ENCODE measurements at regions not wholly inside any gene's neighbourhood (a gene's known extent, or its start where the extent isn't known, plus 50 kb on each side); places are given as distances from the start of the nearest gene placed in this dataset.
"Not testable (repeated sequence)": the region's sequence is repeated elsewhere in the genome, so short reads cannot be mapped to it uniquely, and the experiment has no call there.

GRCh38 chr6:137978252-137978896 lies 111.3 kb downstream of the TNFAIP3 start:
- H3K4me1 Mint-ChIP-seq, result peaks cover 21 to 40% (median 29%) of the 10 kb centered on the region in 7 donors
- ChIA-PET CTCF (interaction anchor here (0.8 kb wide), 1 partner anchor 335 kb away, joined by 3 read pairs; no protein-coding TSS in a partner anchor), POLR2A (no interaction called here)
- peaks cover 0 to 2% (median 0%) of the 10 kb centered on the region in 5 donors for H3K36me3 Mint-ChIP-seq
- Histone ChIP-seq H3K36me3 (ENCODE audit: control insufficient read depth in 2 of 3, insufficient read depth in 3 of 3, low read length in 3 of 3) (no peaks in the 10 kb centered on the region), H3K9me3 (ENCODE audit: control insufficient read depth in 2 of 3, low read length in 3 of 3) (no peaks in the 10 kb centered on the region), H3K4me1 (ENCODE audit: control insufficient read depth in 2 of 2, insufficient read depth in 2 of 2, low read length in 2 of 2) (peaks cover 17 to 34% of the 10 kb centered on the region in 2 donors), H3K4me3 (ENCODE audit: low read length) (no peak overlapping the region), H3K27ac (ENCODE audit: low read depth, low read length) (no peak overlapping the region), H3K27me3 (ENCODE audit: control insufficient read depth in 2 of 2, insufficient read depth in 2 of 2, low read length in 2 of 2) (no peaks in the 10 kb centered on the region)
- no peak for ATAC-seq
- DNase-seq, result no peak
- no peaks in the 10 kb centered on the region for H3K9me3 Mint-ChIP-seq
- intact Hi-C loops (cut with micrococcal nuclease), result loop anchor here (5.0 to 10.0 kb wide), 4 partner anchors 184 to 884 kb away; no protein-coding TSS in a partner anchor
- H3K4me3 Mint-ChIP-seq, result no peak overlapping the region
- no peaks in the 10 kb centered on the region for H3K27me3 Mint-ChIP-seq
- peak overlapping the region in 2 of 9 donors; percentile 12 to 14 for H3K27ac Mint-ChIP-seq

- H3K9me3 ChIP-seq (ENCODE audit: control insufficient read depth in 2 of 3, low read length in 3 of 3); H3K4me3 ChIP-seq (ENCODE audit: low read length); DNase-seq; H3K9me3 Mint-ChIP-seq; H3K27ac ChIP-seq (ENCODE audit: low read depth, low read length); H3K4me3 Mint-ChIP-seq; CTCF ChIA-PET; ATAC-seq; H3K36me3 ChIP-seq (ENCODE audit: control insufficient read depth in 2 of 3, insufficient read depth in 3 of 3, low read length in 3 of 3); H3K27me3 ChIP-seq (ENCODE audit: control insufficient read depth in 2 of 2, insufficient read depth in 2 of 2, low read length in 2 of 2); H3K36me3 Mint-ChIP-seq; H3K27me3 Mint-ChIP-seq; H3K27ac Mint-ChIP-seq; POLR2A ChIA-PET: not testable (repeated sequence)
- H3K4me1 Mint-ChIP-seq, result peaks cover 18 to 34% (median 27%) of the 10 kb centered on the region in 7 donors
- intact Hi-C loops (cut with micrococcal nuclease), result loop anchor here (5.0 to 10.0 kb wide), 4 partner anchors 184 to 884 kb away; no protein-coding TSS in a partner anchor
- H3K4me1 ChIP-seq (ENCODE audit: control insufficient read depth in 2 of 2, insufficient read depth in 2 of 2, low read length in 2 of 2), result peaks cover 17 to 31% of the 10 kb centered on the region in 2 donors
Measured at GRCh38 chr6:137979263-137979662, 112.2 kb downstream of the TNFAIP3 start.

- Mint-ChIP-seq H3K9me3 (peaks cover 0 to 2% (median 0%) of the 10 kb centered on the region in 11 donors), H3K4me1 (peaks cover 10 to 19% (median 12%) of the 10 kb centered on the region in 7 donors), H3K4me3 (no peak overlapping the region), H3K27me3 (peaks cover 0 to 2% (median 0%) of the 10 kb centered on the region in 5 donors), H3K27ac (no peak overlapping the region), H3K36me3 (no peaks in the 10 kb centered on the region)
- DNase-seq (no peak), ATAC-seq (no peak)
- ChIA-PET CTCF (interaction anchor here (1.0 kb wide), 1 partner anchor 109 kb away, joined by 3 read pairs; no protein-coding TSS in a partner anchor), POLR2A (no interaction called here)
- Histone ChIP-seq H3K27ac (ENCODE audit: low read depth, low read length) (no peak overlapping the region), H3K27me3 (ENCODE audit: control insufficient read depth in 2 of 2, insufficient read depth in 2 of 2, low read length in 2 of 2) (no peaks in the 10 kb centered on the region), H3K4me1 (ENCODE audit: control insufficient read depth in 2 of 2, insufficient read depth in 2 of 2, low read length in 2 of 2) (peaks cover 9 to 18% of the 10 kb centered on the region in 2 donors), H3K4me3 (ENCODE audit: low read length) (no peak overlapping the region), H3K36me3 (ENCODE audit: control insufficient read depth in 2 of 3, insufficient read depth in 3 of 3, low read length in 3 of 3) (no peaks in the 10 kb centered on the region), H3K9me3 (ENCODE audit: control insufficient read depth in 2 of 3, low read length in 3 of 3) (no peaks in the 10 kb centered on the region)
- intact Hi-C loops (cut with micrococcal nuclease), result no loop called here
Measured at GRCh38 chr6:137980777-137981176, 113.7 kb downstream of the TNFAIP3 start.

GRCh38 chr6:137981758-137982157 lies 114.7 kb downstream of the TNFAIP3 start:
- H3K4me3 Mint-ChIP-seq, result no peak overlapping the region
- H3K36me3 Mint-ChIP-seq, result no peaks in the 10 kb centered on the region
- ChIA-PET CTCF (no interaction called here), POLR2A (no interaction called here)
- Histone ChIP-seq H3K27me3 (ENCODE audit: control insufficient read depth in 2 of 2, insufficient read depth in 2 of 2, low read length in 2 of 2) (no peaks in the 10 kb centered on the region), H3K9me3 (ENCODE audit: control insufficient read depth in 2 of 3, low read length in 3 of 3) (no peaks in the 10 kb centered on the region), H3K27ac (ENCODE audit: low read depth, low read length) (no peak overlapping the region), H3K4me3 (ENCODE audit: low read length) (no peak overlapping the region), H3K36me3 (ENCODE audit: control insufficient read depth in 2 of 3, insufficient read depth in 3 of 3, low read length in 3 of 3) (no peaks in the 10 kb centered on the region), H3K4me1 (ENCODE audit: control insufficient read depth in 2 of 2, insufficient read depth in 2 of 2, low read length in 2 of 2) (peaks cover 0 to 8% of the 10 kb centered on the region in 2 donors)
- H3K9me3 Mint-ChIP-seq, result peaks cover 0 to 2% (median 0%) of the 10 kb centered on the region in 11 donors
- no peak overlapping the region for H3K27ac Mint-ChIP-seq
- ATAC-seq, result no peak
- H3K27me3 Mint-ChIP-seq, result peaks cover 0 to 12% (median 0%) of the 10 kb centered on the region in 5 donors
- peaks cover 1 to 9% (median 3%) of the 10 kb centered on the region in 7 donors for H3K4me1 Mint-ChIP-seq
- intact Hi-C loops (cut with micrococcal nuclease), result no loop called here
- no peak for DNase-seq

- no peak for DNase-seq
- ChIA-PET CTCF (no interaction called here), POLR2A (no interaction called here)
- no peaks in the 10 kb centered on the region for H3K36me3 ChIP-seq (ENCODE audit: control insufficient read depth in 2 of 3, insufficient read depth in 3 of 3, low read length in 3 of 3)
- H3K4me1 Mint-ChIP-seq, result peaks cover 0 to 7% (median 0%) of the 10 kb centered on the region in 7 donors
- peaks cover 0 to 19% (median 0%) of the 10 kb centered on the region in 5 donors for H3K27me3 Mint-ChIP-seq
- intact Hi-C loops (cut with micrococcal nuclease), result no loop called here
- H3K4me3 Mint-ChIP-seq, result no peak overlapping the region
- H3K27ac Mint-ChIP-seq, result no peak overlapping the region
- no peak overlapping the region for H3K4me3 ChIP-seq (ENCODE audit: low read length)
- H3K36me3 Mint-ChIP-seq, result no peaks in the 10 kb centered on the region
- peaks cover 0 to 2% (median 0%) of the 10 kb centered on the region in 11 donors for H3K9me3 Mint-ChIP-seq
- peaks cover 0 to 6% of the 10 kb centered on the region in 2 donors for H3K4me1 ChIP-seq (ENCODE audit: control insufficient read depth in 2 of 2, insufficient read depth in 2 of 2, low read length in 2 of 2)
- no peaks in the 10 kb centered on the region for H3K27me3 ChIP-seq (ENCODE audit: control insufficient read depth in 2 of 2, insufficient read depth in 2 of 2, low read length in 2 of 2)
- no peak overlapping the region for H3K27ac ChIP-seq (ENCODE audit: low read depth, low read length)
- peak; percentile 67 for ATAC-seq
- no peaks in the 10 kb centered on the region for H3K9me3 ChIP-seq (ENCODE audit: control insufficient read depth in 2 of 3, low read length in 3 of 3)
Measured at GRCh38 chr6:137982418-137983189, 115.5 kb downstream of the TNFAIP3 start.

- ATAC-seq, result no peak
- no peak overlapping the region for H3K4me3 ChIP-seq (ENCODE audit: low read length)
- Mint-ChIP-seq H3K27me3 (peaks cover 0 to 24% (median 3%) of the 10 kb centered on the region in 5 donors), H3K4me1 (peaks cover 0 to 2% (median 0%) of the 10 kb centered on the region in 7 donors), H3K4me3 (no peak overlapping the region), H3K27ac (no peak overlapping the region), H3K36me3 (no peaks in the 10 kb centered on the region), H3K9me3 (peaks cover 0 to 2% (median 0%) of the 10 kb centered on the region in 11 donors)
- peaks cover 0 to 6% of the 10 kb centered on the region in 2 donors for H3K4me1 ChIP-seq (ENCODE audit: control insufficient read depth in 2 of 2, insufficient read depth in 2 of 2, low read length in 2 of 2)
- intact Hi-C loops (cut with micrococcal nuclease), result no loop called here
- H3K27me3 ChIP-seq (ENCODE audit: control insufficient read depth in 2 of 2, insufficient read depth in 2 of 2, low read length in 2 of 2), result no peaks in the 10 kb centered on the region
- H3K9me3 ChIP-seq (ENCODE audit: control insufficient read depth in 2 of 3, low read length in 3 of 3), result no peaks in the 10 kb centered on the region
- no peak overlapping the region for H3K27ac ChIP-seq (ENCODE audit: low read depth, low read length)
- CTCF ChIA-PET, result no interaction called here
- POLR2A ChIA-PET, result no interaction called here
- H3K36me3 ChIP-seq (ENCODE audit: control insufficient read depth in 2 of 3, insufficient read depth in 3 of 3, low read length in 3 of 3), result no peaks in the 10 kb centered on the region
- DNase-seq, result no peak
Measured at GRCh38 chr6:137983269-137983668, 116.2 kb downstream of the TNFAIP3 start.
